A549 (cell line): ENCODE measurements at regions not wholly inside any gene's neighbourhood (a gene's known extent, or its start where the extent isn't known, plus 50 kb on each side); places are given as distances from the start of the nearest gene placed in this dataset.

ENCODE experiments used
- CTCF ChIP-seq: fragments of >200 bp; sonication (Bioruptor Twin); formaldehyde crosslinking; IDR thresholded peaks from 3 replicates; pipeline ENCODE4 v1.5.1; 2016
- EHMT2 ChIP-seq: fragments of 200-600 bp; sonication (generic); IDR thresholded peaks from 2 replicates; pipeline ENCODE4 v1.6.1; 2016; ENCODE audit warnings: antibody characterized with exemption, low read depth, mild to moderate bottlenecking, moderate library complexity
- JUN ChIP-seq, 2 experiments: fragments of >200 bp; sonication (Bioruptor Twin); formaldehyde crosslinking; IDR thresholded peaks; 2 replicates in 1 of 2; 3 replicates in 1 of 2; pipeline ENCODE4 v1.6.1; 2016 to 2017
- SREBF2 ChIP-seq: fragments of 450-650 bp; IDR thresholded peaks from 2 replicates; pipeline ENCODE4 v1.6.1; 2014; ENCODE audit warnings: mild to moderate bottlenecking, moderate library complexity
- USF2 ChIP-seq: fragments of 450-650 bp; IDR thresholded peaks from 2 replicates; pipeline ENCODE4 v1.6.1; 2014; ENCODE audit warnings: antibody characterized with exemption

GRCh38 chr4:20625426-20625825, 74.8 kb upstream of the PACRGL start:
- no peak for TF ChIP-seq EHMT2
- TF ChIP-seq CTCF, result no peak
- TF ChIP-seq SREBF2, result no peak
- no peak for TF ChIP-seq JUN (IDR thresholded peaks at IDR 0.05)
- no peak for TF ChIP-seq USF2
